HepG2 (cell line): ENCODE measurements at regions not wholly inside any gene's neighbourhood (a gene's known extent, or its start where the extent isn't known, plus 50 kb on each side); places are given as distances from the start of the nearest gene placed in this dataset.

Experiments
- ATAC-seq: fragments of 200-7000 bp; cut with Tn5 transposase; 3 replicates; pipeline ENCODE4 v1.9.1; 2020; ENCODE audit warnings: mild to moderate bottlenecking, moderate library complexity
- BruUV-seq: library from RNA; stranded (reverse); fragments of 400-500 nt; replicated peaks from 2 replicates; lab custom pipeline; 2021; lab: Mats Ljungman, UMichigan
- CTCF ChIA-PET: fragments of 300-600 bp; formaldehyde crosslinking; extraction: SDS; loops from one replicate; lab custom pipeline; 2021; ENCODE audit warnings: low total read pairs, inconsistent platforms, low intra/inter-chr PET ratio; lab: Yijun Ruan, JAX
- POLR2A ChIA-PET: fragments of 350-600 bp; sonication (Branson Sonifier 250); formaldehyde crosslinking; loops from one replicate; lab custom pipeline; 2020; ENCODE audit warnings: antibody characterized with exemption, inconsistent platforms; lab: Yijun Ruan, JAX
- DNase-seq: peaks from one replicate; pipeline ENCODE4 v3.0.0-alpha.2; 2015; ENCODE audit warnings: low spot score
- FAIRE-seq: peaks from 3 replicates; lab custom pipeline; 2011; peaks lifted over from hg19 to GRCh38; lab: Jason Lieb, UNC
- H2AFZ ChIP-seq: one replicate; pipeline ENCODE4 v1.6.1; 2011; ENCODE audit warnings: low read length, inconsistent platforms
- H3K27ac ChIP-seq: fragments of 300-600 bp; 3 replicates; pipeline ENCODE4 v1.8.0; 2011; ENCODE audit warnings: mixed run types, mild to moderate bottlenecking, mixed read lengths, low read length, inconsistent platforms; ENCODE audit not compliant: insufficient read depth; ENCODE audit errors: extremely low read length
- H3K27me3 ChIP-seq, 2 experiments: fragments of 200-600 bp in 1 of 2; 2 replicates in 1 of 2; 3 replicates in 1 of 2; pipeline versions ENCODE4 v1.6.0 to v1.8.0; 2011; ENCODE audit warnings: low read length in 2 of 2, mild to moderate bottlenecking in 2 of 2, moderate library complexity in 2 of 2, inconsistent platforms in 1 of 2; ENCODE audit not compliant: insufficient read depth in 2 of 2, control insufficient read depth in 1 of 2
- H3K36me3 ChIP-seq, 2 experiments: fragments of 200-600 bp in 1 of 2; replicated peaks in 1 of 2; 2 replicates in 1 of 2; 3 replicates in 1 of 2; pipeline versions ENCODE4 v1.5.1 to v1.8.0; 2011; ENCODE audit warnings: low read length in 2 of 2, inconsistent platforms in 1 of 2; ENCODE audit not compliant: insufficient read depth in 2 of 2, control insufficient read depth in 1 of 2
- H3K4me1 ChIP-seq: 2 replicates; pipeline ENCODE4 v1.5.1; 2012; ENCODE audit warnings: low read length, inconsistent platforms; ENCODE audit not compliant: insufficient read depth
- H3K4me2 ChIP-seq: 2 replicates; pipeline ENCODE4 v1.6.0; 2011; ENCODE audit warnings: low read depth, low read length, inconsistent platforms
- H3K4me3 ChIP-seq, 3 experiments: fragments of 200-600 bp in 1 of 3; sonication (generic), shearing (Covaris generic) in 1 of 3; replicated peaks in 1 of 3; 2 replicates each; pipeline ENCODE4 v1.5.1; 2011 to 2016; ENCODE audit warnings: low read length in 3 of 3, inconsistent platforms in 2 of 3, low read depth in 2 of 3, mild to moderate bottlenecking in 2 of 3, control low read depth in 1 of 3, mixed read lengths in 1 of 3; ENCODE audit not compliant: insufficient read depth in 1 of 3
- H3K79me2 ChIP-seq: one replicate; pipeline ENCODE4 v1.6.1; 2011; ENCODE audit warnings: low read length, inconsistent platforms; ENCODE audit not compliant: insufficient read depth
- H3K9ac ChIP-seq: 2 replicates; pipeline ENCODE4 v1.6.0; 2011; ENCODE audit warnings: mild to moderate bottlenecking, low read depth, low read length, inconsistent platforms; ENCODE audit not compliant: insufficient read depth
- H3K9me3 ChIP-seq: 2 replicates; pipeline ENCODE4 v1.5.1; 2012; ENCODE audit warnings: mild to moderate bottlenecking, low read length
- H4K20me1 ChIP-seq: 2 replicates; pipeline ENCODE4 v1.6.0; 2011; ENCODE audit warnings: inconsistent platforms, mild to moderate bottlenecking, low read length, moderate library complexity; ENCODE audit not compliant: insufficient read depth
- IRX3 ChIP-seq: sonication (generic); formaldehyde crosslinking; IDR thresholded peaks from 2 replicates; pipeline ENCODE4 v1.8.1; 2023; ENCODE audit warnings: mild to moderate bottlenecking, low read depth, missing genetic modification reagents, borderline replicate concordance
- MEIS2 ChIP-seq: sonication (generic); formaldehyde crosslinking; IDR thresholded peaks from 2 replicates; pipeline ENCODE4 v1.9.0; 2021; ENCODE audit warnings: mild to moderate bottlenecking, missing genetic modification reagents
- MXD4 ChIP-seq: IDR thresholded peaks from 2 replicates; pipeline ENCODE4 v1.6.1; 2016; ENCODE audit warnings: mild to moderate bottlenecking, missing biosample characterization, missing genetic modification reagents
- TBP ChIP-seq: sonication (generic); formaldehyde crosslinking; IDR thresholded peaks from 2 replicates; pipeline ENCODE4 v1.5.0; 2020; ENCODE audit warnings: missing genetic modification reagents
- ZNF276 ChIP-seq: sonication (generic); formaldehyde crosslinking; IDR thresholded peaks from 2 replicates; pipeline ENCODE4 v1.4.0; 2020; ENCODE audit warnings: mild to moderate bottlenecking, low read depth, missing genetic modification reagents
- ZNF331 ChIP-seq: sonication (generic); formaldehyde crosslinking; IDR thresholded peaks from 2 replicates; pipeline ENCODE4 v1.4.0; 2020; ENCODE audit warnings: missing genetic modification reagents
- ZNF33B ChIP-seq: sonication (generic); formaldehyde crosslinking; IDR thresholded peaks from 2 replicates; pipeline ENCODE4 v1.5.1; 2020; ENCODE audit warnings: mild to moderate bottlenecking, missing genetic modification reagents
- ZNF432 ChIP-seq: sonication (generic); formaldehyde crosslinking; IDR thresholded peaks from 2 replicates; pipeline ENCODE4 v1.5.0; 2020; ENCODE audit warnings: missing genetic modification reagents, mild to moderate bottlenecking, borderline replicate concordance
- WGBS: methylation state at CpG from one replicate; pipeline ENCODE4 v1.1.6; 2017; ENCODE audit warnings: low lambda C conversion rate; 5-methylcytosine and 5-hydroxymethylcytosine counted together
- in situ Hi-C: cut with HindIII; loops from 2 replicates; pipeline ENCODE4 v1.10.0; 2017; ENCODE audit warnings: low pct_unique_long_range_greater_than_20kb; ENCODE audit not compliant: extremely low pct_ligation_motif_present
- intact Hi-C: fragments of 100-400 bp; cut with micrococcal nuclease; formaldehyde crosslinking; loops from one replicate; pipeline ENCODE4 v1.10.0; 2022; ENCODE audit not compliant: unreplicated experiment

- H3K9ac ChIP-seq = no peak overlapping the region
- no peak overlapping the region for H3K4me2 ChIP-seq
- ATAC-seq (no peak), FAIRE-seq (no peak), DNase-seq (no peak)
- in situ Hi-C loops (no loop called here), intact Hi-C loops (no loop called here)
- CTCF ChIA-PET = no interaction called here
- POLR2A ChIA-PET = no interaction called here
- H3K79me2 ChIP-seq = no peaks in the 10 kb centered on the region
- 23% methylated on average over 3 of the region's 3 CpGs for WGBS
- TF ChIP-seq TBP (CRISPR knock-in tag) (no peak), ZNF33B (CRISPR knock-in tag) (no peak), ZNF276 (CRISPR knock-in tag) (no peak), ZNF331 (CRISPR knock-in tag) (no peak), IRX3 (CRISPR knock-in tag) (no peak), MXD4 (CRISPR knock-in tag) (no peak), ZNF432 (CRISPR knock-in tag) (no peak), MEIS2 (CRISPR knock-in tag) (no peak)
- H4K20me1 ChIP-seq = no peaks in the 10 kb centered on the region
- no peak overlapping the region for H3K27ac ChIP-seq
- H3K9me3 ChIP-seq = peaks cover 4% of the 10 kb centered on the region; the same call in 1 of the 2 replicates
- no peaks in the 10 kb centered on the region for H3K4me1 ChIP-seq
- H3K4me3 ChIP-seq = no peak overlapping the region
- H2AFZ ChIP-seq = no peak overlapping the region
- no peaks in the 10 kb centered on the region for H3K36me3 ChIP-seq
- no TSS peak for BruUV-seq
- H3K27me3 ChIP-seq = no peaks in the 10 kb centered on the region
Measured at GRCh38 chr7:41292487-41292886, 410.4 kb downstream of the INHBA start.
